WTC11 (cell line): ENCODE measurements at regions not wholly inside any gene's neighbourhood (a gene's known extent, or its start where the extent isn't known, plus 50 kb on each side); places are given as distances from the start of the nearest gene placed in this dataset.

ENCODE experiments used
- CREB1 ChIP-seq: sonication (generic); formaldehyde crosslinking; IDR thresholded peaks from 2 replicates; pipeline ENCODE4 v1.8.0; 2023; ENCODE audit warnings: mild to moderate bottlenecking, missing genetic modification reagents
- ETV6 ChIP-seq: sonication (generic); formaldehyde crosslinking; IDR thresholded peaks from 2 replicates; pipeline ENCODE4 v1.8.1; 2022; ENCODE audit warnings: mild to moderate bottlenecking, missing genetic modification reagents
- KAT7 ChIP-seq: sonication (generic); formaldehyde crosslinking; IDR thresholded peaks from 2 replicates; pipeline ENCODE4 v1.8.1; 2023; ENCODE audit warnings: missing genetic modification reagents, mild to moderate bottlenecking, borderline replicate concordance
- NR2C2 ChIP-seq: sonication (generic); formaldehyde crosslinking; IDR thresholded peaks from 2 replicates; pipeline ENCODE4 v1.8.0; 2022; ENCODE audit warnings: mild to moderate bottlenecking, missing genetic modification reagents
- RORB ChIP-seq: fragments of 250-450 bp; sonication (Bioruptor Pico); IDR thresholded peaks from 2 replicates; pipeline ENCODE4 v1.9.0; 2021; ENCODE audit warnings: mild to moderate bottlenecking
- SP1 ChIP-seq: sonication (generic); formaldehyde crosslinking; conservative IDR thresholded peaks from 2 replicates; pipeline ENCODE4 v1.8.1; 2022; ENCODE audit warnings: missing genetic modification reagents
- TCF7 ChIP-seq: sonication (generic); formaldehyde crosslinking; IDR thresholded peaks from 2 replicates; pipeline ENCODE4 v1.8.0; 2022; ENCODE audit warnings: mild to moderate bottlenecking, low read depth, missing genetic modification reagents, moderate library complexity
- TF ChIP-seq, protein P1 (sequence below): sonication (generic); formaldehyde crosslinking; IDR thresholded peaks from 2 replicates; pipeline ENCODE4 v1.8.0; 2022; ENCODE audit warnings: mild to moderate bottlenecking, missing genetic modification reagents
- TF ChIP-seq, protein P2 (sequence below): fragments of 200-600 bp; IDR thresholded peaks from 2 replicates; pipeline ENCODE4 v1.8.0; 2022; ENCODE audit warnings: antibody characterized with exemption
- TF ChIP-seq, protein P3 (sequence below): sonication (generic); formaldehyde crosslinking; IDR thresholded peaks from 2 replicates; pipeline ENCODE4 v1.8.0; 2022; ENCODE audit warnings: mild to moderate bottlenecking, missing genetic modification reagents
- TF ChIP-seq, protein P4 (sequence below): sonication (generic); formaldehyde crosslinking; IDR thresholded peaks from 2 replicates; pipeline ENCODE4 v1.8.1; 2023; ENCODE audit warnings: mild to moderate bottlenecking, missing genetic modification reagents, moderate library complexity
- TF ChIP-seq, protein P5 (sequence below): sonication (generic); formaldehyde crosslinking; IDR thresholded peaks from 2 replicates; pipeline ENCODE4 v1.8.0; 2022; ENCODE audit warnings: mild to moderate bottlenecking, missing genetic modification reagents
- TF ChIP-seq, protein P6 (sequence below): sonication (generic); formaldehyde crosslinking; IDR thresholded peaks from 2 replicates; pipeline ENCODE4 v1.8.1; 2023; ENCODE audit warnings: mild to moderate bottlenecking, missing genetic modification reagents, borderline replicate concordance

DNA sequence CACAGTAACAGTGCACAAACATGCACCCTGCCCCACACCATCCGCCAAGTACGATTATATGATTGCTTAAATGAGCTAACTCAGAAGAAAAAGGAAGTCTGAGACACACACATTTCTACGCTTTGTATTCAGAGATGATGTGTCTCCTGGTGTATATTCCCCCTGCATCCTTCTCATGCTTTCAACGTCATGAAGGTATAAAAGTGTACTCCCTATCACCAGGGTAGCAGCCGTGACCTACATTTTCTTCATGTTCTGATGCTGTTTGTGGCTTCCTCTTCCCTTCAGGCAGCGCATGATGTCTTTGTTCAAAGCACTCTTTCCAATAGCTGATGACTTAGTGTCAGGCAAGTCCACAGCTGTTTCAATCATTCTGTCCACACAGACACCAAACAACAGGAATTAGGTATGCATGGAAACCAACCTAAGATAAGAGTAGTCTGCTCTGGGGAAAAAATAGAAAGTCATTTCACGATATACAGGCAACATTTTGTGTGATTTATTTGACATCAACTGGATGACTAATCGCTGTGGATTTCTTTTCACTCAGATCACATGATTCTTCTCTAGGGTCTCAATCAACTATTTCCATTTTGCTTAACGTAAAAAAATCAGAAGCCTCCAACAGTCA is 269.4 kb upstream of the PTGER4 start:
- TF ChIP-seq TCF7 (CRISPR knock-in tag) (no peak), ETV6 (no peak), KAT7 (CRISPR knock-in tag) (no peak), CREB1 (CRISPR knock-in tag) (no peak), SP1 (no peak), NR2C2 (no peak), RORB (CRISPR knock-in tag) (no peak)
- TF ChIP-seq, protein P1, sequence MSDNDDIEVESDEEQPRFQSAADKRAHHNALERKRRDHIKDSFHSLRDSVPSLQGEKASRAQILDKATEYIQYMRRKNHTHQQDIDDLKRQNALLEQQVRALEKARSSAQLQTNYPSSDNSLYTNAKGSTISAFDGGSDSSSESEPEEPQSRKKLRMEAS: no peak
- TF ChIP-seq, protein P2, sequence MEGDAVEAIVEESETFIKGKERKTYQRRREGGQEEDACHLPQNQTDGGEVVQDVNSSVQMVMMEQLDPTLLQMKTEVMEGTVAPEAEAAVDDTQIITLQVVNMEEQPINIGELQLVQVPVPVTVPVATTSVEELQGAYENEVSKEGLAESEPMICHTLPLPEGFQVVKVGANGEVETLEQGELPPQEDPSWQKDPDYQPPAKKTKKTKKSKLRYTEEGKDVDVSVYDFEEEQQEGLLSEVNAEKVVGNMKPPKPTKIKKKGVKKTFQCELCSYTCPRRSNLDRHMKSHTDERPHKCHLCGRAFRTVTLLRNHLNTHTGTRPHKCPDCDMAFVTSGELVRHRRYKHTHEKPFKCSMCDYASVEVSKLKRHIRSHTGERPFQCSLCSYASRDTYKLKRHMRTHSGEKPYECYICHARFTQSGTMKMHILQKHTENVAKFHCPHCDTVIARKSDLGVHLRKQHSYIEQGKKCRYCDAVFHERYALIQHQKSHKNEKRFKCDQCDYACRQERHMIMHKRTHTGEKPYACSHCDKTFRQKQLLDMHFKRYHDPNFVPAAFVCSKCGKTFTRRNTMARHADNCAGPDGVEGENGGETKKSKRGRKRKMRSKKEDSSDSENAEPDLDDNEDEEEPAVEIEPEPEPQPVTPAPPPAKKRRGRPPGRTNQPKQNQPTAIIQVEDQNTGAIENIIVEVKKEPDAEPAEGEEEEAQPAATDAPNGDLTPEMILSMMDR: no peak
- TF ChIP-seq, protein P3, sequence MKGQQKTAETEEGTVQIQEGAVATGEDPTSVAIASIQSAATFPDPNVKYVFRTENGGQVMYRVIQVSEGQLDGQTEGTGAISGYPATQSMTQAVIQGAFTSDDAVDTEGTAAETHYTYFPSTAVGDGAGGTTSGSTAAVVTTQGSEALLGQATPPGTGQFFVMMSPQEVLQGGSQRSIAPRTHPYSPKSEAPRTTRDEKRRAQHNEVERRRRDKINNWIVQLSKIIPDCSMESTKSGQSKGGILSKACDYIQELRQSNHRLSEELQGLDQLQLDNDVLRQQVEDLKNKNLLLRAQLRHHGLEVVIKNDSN (CRISPR knock-in tag): no peak
- TF ChIP-seq, protein P4, sequence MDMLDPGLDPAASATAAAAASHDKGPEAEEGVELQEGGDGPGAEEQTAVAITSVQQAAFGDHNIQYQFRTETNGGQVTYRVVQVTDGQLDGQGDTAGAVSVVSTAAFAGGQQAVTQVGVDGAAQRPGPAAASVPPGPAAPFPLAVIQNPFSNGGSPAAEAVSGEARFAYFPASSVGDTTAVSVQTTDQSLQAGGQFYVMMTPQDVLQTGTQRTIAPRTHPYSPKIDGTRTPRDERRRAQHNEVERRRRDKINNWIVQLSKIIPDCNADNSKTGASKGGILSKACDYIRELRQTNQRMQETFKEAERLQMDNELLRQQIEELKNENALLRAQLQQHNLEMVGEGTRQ (CRISPR knock-in tag): no peak
- TF ChIP-seq, protein P5, sequence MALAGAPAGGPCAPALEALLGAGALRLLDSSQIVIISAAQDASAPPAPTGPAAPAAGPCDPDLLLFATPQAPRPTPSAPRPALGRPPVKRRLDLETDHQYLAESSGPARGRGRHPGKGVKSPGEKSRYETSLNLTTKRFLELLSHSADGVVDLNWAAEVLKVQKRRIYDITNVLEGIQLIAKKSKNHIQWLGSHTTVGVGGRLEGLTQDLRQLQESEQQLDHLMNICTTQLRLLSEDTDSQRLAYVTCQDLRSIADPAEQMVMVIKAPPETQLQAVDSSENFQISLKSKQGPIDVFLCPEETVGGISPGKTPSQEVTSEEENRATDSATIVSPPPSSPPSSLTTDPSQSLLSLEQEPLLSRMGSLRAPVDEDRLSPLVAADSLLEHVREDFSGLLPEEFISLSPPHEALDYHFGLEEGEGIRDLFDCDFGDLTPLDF: no peak
- TF ChIP-seq, protein P6, sequence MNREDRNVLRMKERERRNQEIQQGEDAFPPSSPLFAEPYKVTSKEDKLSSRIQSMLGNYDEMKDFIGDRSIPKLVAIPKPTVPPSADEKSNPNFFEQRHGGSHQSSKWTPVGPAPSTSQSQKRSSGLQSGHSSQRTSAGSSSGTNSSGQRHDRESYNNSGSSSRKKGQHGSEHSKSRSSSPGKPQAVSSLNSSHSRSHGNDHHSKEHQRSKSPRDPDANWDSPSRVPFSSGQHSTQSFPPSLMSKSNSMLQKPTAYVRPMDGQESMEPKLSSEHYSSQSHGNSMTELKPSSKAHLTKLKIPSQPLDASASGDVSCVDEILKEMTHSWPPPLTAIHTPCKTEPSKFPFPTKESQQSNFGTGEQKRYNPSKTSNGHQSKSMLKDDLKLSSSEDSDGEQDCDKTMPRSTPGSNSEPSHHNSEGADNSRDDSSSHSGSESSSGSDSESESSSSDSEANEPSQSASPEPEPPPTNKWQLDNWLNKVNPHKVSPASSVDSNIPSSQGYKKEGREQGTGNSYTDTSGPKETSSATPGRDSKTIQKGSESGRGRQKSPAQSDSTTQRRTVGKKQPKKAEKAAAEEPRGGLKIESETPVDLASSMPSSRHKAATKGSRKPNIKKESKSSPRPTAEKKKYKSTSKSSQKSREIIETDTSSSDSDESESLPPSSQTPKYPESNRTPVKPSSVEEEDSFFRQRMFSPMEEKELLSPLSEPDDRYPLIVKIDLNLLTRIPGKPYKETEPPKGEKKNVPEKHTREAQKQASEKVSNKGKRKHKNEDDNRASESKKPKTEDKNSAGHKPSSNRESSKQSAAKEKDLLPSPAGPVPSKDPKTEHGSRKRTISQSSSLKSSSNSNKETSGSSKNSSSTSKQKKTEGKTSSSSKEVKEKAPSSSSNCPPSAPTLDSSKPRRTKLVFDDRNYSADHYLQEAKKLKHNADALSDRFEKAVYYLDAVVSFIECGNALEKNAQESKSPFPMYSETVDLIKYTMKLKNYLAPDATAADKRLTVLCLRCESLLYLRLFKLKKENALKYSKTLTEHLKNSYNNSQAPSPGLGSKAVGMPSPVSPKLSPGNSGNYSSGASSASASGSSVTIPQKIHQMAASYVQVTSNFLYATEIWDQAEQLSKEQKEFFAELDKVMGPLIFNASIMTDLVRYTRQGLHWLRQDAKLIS (CRISPR knock-in tag): no peak
